Bronchial epithelial cell (primary cell): ENCODE measurements at regions not wholly inside any gene's neighbourhood (a gene's known extent, or its start where the extent isn't known, plus 50 kb on each side); places are given as distances from the start of the nearest gene placed in this dataset.
"Not testable (repeated sequence)": the region's sequence is repeated elsewhere in the genome, so short reads cannot be mapped to it uniquely, and the experiment has no call there.

Experiments used
- DNase-seq: peaks from one replicate; pipeline ENCODE4 v3.0.0-alpha.2; 2010; ENCODE audit warnings: low read depth
- FAIRE-seq: peaks from 2 replicates; lab custom pipeline; 2011; peaks lifted over from hg19 to GRCh38; lab: Jason Lieb, UNC
- H3K27me3 ChIP-seq: 2 replicates; pipeline ENCODE4 v1.5.1; 2011; ENCODE audit warnings: low read length; ENCODE audit not compliant: control insufficient read depth, insufficient read depth
- H3K36me3 ChIP-seq: 2 replicates; pipeline ENCODE4 v1.5.1; 2011; ENCODE audit warnings: low read length; ENCODE audit not compliant: control insufficient read depth, insufficient read depth
- H3K4me3 ChIP-seq: 2 replicates; pipeline ENCODE4 v1.5.1; 2011; ENCODE audit warnings: mild to moderate bottlenecking, low read depth, low read length, control low read depth
- CTCF ChIP-seq: IDR thresholded peaks from 2 replicates; pipeline ENCODE4 v1.5.1; 2011; ENCODE audit warnings: mild to moderate bottlenecking, moderate library complexity, low read length, control low read depth, inconsistent platforms; ENCODE audit not compliant: insufficient read depth, severe bottlenecking

DNA sequence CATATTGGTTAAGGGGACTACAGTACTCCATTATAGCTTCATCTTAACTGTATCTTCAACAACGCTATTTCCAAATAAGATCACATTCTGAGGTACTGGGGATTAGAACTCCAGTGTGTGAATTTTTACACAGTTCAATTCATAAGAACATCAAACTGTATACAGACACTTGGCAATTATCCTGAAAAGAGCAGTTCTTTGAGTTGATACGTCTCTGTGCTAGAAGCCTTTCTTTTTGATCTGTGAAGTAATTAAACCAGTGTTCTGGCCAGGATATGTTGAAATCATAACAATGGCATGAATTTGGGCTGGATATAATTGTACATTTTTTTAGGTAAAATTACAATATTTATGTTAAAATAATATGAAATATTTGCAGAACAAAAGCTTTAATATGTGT lies 93.5 kb upstream of the ITPRID2 start:
- Histone ChIP-seq H3K27me3 (no peaks in the 10 kb centered on the region), H3K36me3 (no peaks in the 10 kb centered on the region), H3K4me3 (no peak overlapping the region)
- no peak for TF ChIP-seq CTCF
- FAIRE-seq (no peak), DNase-seq (no peak)

DNA sequence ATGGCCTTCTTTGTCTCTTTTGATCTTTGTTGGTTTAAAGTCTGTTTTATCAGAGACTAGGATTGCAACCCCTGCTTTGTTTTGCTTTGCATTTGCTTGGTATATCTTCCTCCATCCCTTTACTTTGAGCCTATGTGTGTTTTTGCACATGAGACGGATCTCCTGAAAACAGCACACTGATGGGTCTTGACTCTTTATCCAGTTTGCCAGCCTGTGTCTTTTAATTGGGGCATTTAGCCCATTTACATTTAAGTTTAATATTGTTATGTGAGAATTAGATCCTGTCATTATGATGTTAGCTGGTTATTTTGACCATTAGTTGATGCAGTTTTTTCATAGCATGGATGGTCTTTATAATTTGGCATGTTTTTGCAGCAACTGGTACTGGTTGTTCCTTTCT lies 89.2 kb upstream of the ITPRID2 start:
- not testable (repeated sequence) for FAIRE-seq, H3K36me3 ChIP-seq, H3K27me3 ChIP-seq, DNase-seq, H3K4me3 ChIP-seq

- not testable (repeated sequence) for H3K27me3 ChIP-seq, DNase-seq, H3K4me3 ChIP-seq, FAIRE-seq, H3K36me3 ChIP-seq
Observed at GRCh38 chr2:181803903-181804799, 87.4 kb upstream of the ITPRID2 start.

GRCh38 chr2:181805228-181806038 lies 86.1 kb upstream of the ITPRID2 start:
- DNase-seq = no peak
- FAIRE-seq = no peak
- no peaks in the 10 kb centered on the region for H3K27me3 ChIP-seq
- no peak overlapping the region for H3K4me3 ChIP-seq
- no peak for TF ChIP-seq CTCF
- H3K36me3 ChIP-seq = no peaks in the 10 kb centered on the region

- DNase-seq (no peak), FAIRE-seq (no peak)
- Histone ChIP-seq H3K4me3 (no peak overlapping the region), H3K36me3 (no peaks in the 10 kb centered on the region), H3K27me3 (no peaks in the 10 kb centered on the region)
- TF ChIP-seq CTCF = no peak
Observed at GRCh38 chr2:181806039-181806392, 85.5 kb upstream of the ITPRID2 start.

DNA sequence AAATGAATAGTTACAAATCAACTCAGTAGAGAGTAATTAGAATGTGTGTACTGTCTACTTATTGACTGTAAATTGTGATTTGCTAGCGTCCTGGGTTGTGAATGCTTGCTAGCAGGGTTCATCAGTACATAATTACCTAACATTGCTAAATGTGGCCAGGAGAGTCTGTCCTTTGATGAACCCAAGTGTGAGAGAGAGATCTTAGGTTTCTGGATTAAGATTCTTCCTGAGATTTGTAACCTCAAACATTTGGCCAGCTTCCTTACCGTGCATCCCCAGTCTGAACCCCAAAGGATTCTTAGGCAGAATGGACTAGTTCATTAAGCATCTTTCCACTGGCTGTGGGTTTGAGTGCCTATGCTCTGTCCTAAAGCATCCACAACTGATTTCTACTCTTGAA lies 84.0 kb upstream of the ITPRID2 start:
- Histone ChIP-seq H3K36me3 (no peaks in the 10 kb centered on the region), H3K27me3 (no peaks in the 10 kb centered on the region), H3K4me3 (no peak overlapping the region)
- no peak for TF ChIP-seq CTCF
- FAIRE-seq = no peak
- DNase-seq = no peak
